GM21447 (cell line): ENCODE measurements at regions not wholly inside any gene's neighbourhood (a gene's known extent, or its start where the extent isn't known, plus 50 kb on each side); places are given as distances from the start of the nearest gene placed in this dataset.

Experiments
- ATAC-seq: cut with Tn5 transposase; IDR thresholded peaks from one replicate; pipeline ENCODE4 v1.9.1; 2021; ENCODE audit not compliant: unreplicated experiment

DNA sequence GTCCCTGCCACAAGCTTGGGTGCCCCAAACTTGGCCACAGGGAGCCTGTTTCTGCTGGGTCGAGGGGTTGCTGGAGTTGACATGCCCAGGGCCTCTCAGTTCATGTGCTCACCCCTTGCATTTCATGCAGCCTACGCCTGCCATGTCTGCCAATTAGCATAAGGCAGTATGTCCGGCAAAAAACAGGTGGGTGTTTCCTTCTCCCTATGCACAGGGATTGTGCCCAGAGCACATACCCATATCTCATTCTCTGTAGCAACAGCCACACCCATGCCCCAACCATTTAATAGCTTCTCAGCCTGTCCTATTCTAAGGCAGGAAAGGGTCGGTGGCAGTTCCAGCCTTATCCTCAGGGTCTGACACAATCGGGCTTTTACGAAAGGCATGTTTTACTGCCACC, 340.4 kb upstream of the ASIC2 start:
- no peak for ATAC-seq

GRCh38 chr17:33637534-33637933, 344.4 kb upstream of the ASIC2 start:
- ATAC-seq, result no peak

GRCh38 chr17:33639103-33639880, 346.2 kb upstream of the ASIC2 start:
- ATAC-seq, result no peak

DNA sequence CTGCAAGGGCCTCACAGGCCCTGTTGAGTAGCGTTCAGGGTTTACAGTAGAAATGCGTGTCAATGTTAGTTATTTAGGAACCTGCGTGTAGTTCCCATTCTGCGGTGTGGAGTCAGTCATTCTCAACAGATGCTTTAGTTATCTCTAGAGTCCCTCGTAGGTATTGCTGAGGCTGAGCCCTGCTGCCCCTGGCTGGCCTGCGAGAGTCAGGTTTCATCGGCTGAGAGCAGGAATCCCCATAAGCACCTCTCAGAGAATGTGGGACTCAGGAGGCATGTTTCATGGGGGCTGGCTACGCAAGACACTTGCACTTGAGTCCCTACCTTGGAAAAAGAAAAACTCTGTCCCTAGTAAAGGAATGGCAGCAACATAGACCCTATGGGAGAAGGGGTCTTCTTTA, 347.5 kb upstream of the ASIC2 start:
- no peak for ATAC-seq

DNA sequence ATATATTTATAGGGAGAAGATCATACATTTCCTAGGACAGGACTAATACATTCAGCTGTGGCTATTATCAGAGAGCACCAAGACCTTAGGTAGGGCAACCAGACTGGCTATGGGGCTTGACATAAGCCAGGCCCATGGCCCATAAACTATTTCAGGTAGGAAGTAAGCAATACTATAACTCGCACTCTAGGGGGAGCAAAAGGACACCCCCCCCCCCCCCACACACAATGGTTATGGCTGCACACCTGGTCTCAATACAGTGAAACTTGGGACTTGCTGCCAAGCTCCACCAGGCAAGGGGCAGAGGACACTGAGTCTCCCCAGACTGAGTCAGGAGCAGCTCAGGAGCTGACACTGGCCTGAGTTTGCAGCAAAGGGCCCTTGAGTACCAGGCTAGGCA, 348.9 kb upstream of the ASIC2 start:
- ATAC-seq, result no peak

DNA sequence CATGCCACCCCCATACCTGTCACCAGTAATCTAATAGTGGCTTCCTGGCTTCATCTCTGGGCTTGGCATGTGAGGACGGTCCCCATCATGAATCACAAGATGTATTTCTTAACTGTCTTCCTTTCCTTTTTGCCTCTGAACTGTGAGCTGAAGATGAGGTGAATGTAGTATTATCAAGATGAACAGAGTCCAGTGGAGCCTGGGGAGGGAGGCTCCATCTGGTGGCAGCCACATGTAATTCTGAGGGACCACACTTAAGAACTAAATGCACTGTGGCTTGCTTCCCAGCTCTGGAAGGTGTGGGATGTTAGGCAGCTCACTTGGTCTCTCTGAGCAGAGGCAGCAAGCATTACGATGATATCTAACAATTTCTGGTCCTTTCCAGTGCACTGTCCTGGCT, 354.9 kb upstream of the ASIC2 start:
- ATAC-seq, result no peak

DNA sequence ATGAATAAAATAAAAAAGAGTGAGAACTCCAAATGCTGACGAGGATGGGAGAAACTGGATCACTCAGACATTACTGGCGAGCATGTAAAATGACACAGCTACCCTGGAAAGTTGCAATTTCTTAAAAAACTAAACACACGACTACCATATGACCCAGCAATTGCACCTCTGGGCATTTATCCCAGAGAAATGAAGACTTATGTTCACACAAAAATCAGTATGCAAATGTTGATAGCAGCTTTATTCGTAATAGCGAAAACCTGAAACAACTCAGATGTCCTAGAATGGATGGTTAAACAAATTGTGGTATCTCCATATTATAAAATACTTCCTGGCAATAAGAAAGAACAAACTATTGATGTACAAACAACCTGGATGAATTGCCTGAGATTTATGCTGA, 357.2 kb upstream of the ASIC2 start:
- ATAC-seq, result no peak

DNA sequence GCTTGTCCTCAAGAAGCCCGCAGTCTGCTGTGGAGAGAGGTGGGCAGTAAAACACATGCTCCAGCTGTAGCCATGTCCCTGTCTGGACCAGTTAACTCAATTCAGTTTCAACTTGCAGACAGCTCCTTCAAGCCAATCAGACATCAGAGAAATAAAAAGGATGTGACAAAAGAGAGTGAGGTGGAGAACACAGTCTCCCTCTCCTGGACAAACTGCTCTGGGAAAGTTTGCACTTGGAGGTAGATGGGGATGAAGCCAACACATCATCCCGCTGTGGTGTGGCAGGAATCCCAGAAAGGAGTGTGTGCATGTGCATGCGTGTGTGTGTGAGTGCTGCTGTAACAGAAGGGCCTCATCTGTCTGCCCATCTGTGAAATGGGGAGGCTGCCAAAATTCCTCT, 358.6 kb upstream of the ASIC2 start:
- ATAC-seq, result no peak

DNA sequence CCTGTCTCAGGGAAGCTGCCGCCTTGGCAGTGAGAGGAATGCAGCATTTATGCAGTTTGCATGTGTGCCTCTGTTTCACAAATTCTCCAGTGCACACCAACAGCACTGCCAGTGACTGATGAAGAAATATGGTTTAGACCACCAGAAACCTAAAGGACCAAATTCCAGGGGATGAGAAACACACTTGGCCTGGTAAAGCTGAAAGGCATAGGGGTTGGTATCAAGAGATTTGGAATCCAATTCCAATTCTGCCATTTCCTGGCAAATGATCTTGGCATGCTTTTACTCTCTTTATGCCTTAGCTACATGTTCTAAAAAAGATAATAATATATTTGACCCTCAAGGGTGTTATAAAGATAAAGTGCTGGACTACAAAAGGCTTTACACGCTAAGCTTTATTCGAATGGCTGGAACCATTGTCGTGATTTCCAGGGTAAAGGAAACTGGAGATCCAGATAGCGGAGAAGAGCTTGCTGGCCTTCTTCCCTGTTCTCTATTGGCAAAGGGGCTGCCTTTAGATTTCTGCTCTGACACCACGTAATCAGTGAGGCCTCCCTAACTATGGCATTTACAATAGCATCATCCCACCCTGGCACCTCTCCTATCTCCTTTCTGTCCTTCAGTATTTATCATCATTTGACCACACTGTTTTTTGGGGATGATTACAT, 359.8 kb upstream of the ASIC2 start:
- ATAC-seq, result no peak

DNA sequence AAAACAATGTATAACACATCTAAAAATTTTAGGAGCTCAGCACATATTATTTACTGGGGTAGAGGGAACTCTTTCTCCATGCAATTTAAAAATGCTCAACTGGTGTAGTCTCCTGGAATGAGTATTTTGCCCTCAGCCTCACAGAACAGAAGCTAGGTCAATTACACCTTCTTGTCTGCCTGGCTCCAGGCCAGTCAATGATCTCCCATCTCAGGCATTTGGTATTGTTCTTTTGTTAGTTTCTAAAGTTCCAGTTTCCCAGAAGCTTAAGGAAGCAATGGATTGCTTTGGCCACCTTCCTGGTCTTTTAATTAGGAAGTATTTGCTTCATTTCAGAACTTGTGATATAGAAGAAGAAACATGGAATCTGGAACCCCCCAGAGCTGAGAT, 360.3 kb upstream of the ASIC2 start:
- ATAC-seq, result no peak

- no peak for ATAC-seq
Measured at GRCh38 chr17:33657181-33657580, 364.1 kb upstream of the ASIC2 start.

GRCh38 chr17:33661975-33662374, 368.9 kb upstream of the ASIC2 start:
- no peak for ATAC-seq

DNA sequence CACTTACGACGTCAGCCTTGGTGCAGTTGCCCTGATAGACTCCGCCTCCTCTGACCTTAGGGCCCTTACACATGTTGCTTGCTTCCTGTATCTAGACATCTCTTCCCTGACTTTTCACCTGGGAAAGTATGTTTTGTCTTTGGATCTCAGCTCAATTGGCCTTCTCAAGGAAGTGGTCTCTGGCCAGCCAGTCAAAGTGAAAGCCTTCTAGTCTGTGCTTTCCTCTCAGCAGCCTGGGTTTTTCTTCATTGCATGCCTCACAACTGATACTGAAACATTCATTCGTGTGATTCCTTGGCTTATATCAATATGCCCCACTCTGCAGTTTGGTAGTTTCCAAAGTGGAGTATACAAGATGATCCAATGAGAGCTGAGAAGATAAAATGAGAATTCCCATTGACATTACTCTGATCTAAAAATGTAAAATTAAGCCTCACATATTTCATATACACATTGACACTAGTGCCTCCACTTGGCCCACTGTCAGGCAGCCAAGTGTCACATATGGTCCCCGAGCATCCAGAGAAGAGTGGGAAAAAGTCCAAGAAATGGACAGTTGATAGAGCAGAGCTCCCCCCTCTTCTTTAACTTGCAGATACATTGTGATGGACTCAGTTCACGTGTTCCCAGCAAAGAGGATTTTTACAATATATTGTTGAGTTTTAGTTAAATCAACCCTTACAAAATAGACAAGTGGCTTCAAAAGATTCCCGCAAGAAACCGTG, 371.2 kb upstream of the ASIC2 start:
- no peak for ATAC-seq

GRCh38 chr17:33667052-33667509, 374.0 kb upstream of the ASIC2 start:
- no peak for ATAC-seq

- no peak for ATAC-seq
Measured at GRCh38 chr17:33667671-33668070, 374.6 kb upstream of the ASIC2 start.

GRCh38 chr17:33668516-33668915, 375.4 kb upstream of the ASIC2 start:
- no peak for ATAC-seq

GRCh38 chr17:33671491-33671890, 378.4 kb upstream of the ASIC2 start:
- ATAC-seq, result no peak

DNA sequence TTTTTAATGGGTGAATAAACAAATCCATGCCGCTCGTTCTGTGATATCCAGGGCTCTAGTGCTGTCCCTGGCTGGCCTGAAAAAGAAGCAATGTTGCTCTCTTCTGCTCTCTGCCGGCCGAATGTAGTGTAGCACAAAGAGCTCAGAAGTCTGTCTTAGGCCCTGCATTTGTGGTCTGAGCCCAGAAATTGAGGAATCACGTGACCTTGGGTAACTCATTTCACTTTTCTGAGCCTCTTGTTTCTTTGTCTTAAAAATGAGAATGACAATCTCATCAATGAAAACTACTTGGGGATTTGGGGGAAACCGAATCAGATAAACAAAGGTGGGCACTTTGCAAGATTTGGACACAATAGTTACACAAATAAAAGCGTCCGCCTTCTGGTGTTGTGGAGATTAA, 381.6 kb upstream of the ASIC2 start:
- ATAC-seq, result no peak

- no peak for ATAC-seq
Measured at GRCh38 chr17:33676444-33676843, 383.3 kb upstream of the ASIC2 start.

DNA sequence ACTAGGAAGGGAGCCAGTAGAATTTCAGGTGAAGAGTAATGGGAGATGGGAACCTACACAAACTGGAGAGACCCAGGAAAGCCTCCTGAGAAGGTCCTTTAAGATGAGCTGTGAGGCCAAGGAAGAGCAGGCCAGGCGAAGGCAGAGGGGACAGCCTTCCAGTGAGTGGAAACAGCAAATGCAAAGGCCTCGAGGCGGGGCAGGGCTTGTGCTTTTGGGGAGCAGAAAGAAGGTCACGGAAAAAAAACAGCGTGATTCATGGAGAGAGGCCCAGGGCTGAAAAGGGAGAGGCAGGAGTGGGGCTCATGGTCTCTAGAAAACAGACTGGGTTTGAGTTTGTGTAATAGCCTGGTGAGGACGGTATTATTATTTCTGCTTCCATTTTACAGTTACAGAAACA, 386.5 kb upstream of the ASIC2 start:
- ATAC-seq, result no peak

DNA sequence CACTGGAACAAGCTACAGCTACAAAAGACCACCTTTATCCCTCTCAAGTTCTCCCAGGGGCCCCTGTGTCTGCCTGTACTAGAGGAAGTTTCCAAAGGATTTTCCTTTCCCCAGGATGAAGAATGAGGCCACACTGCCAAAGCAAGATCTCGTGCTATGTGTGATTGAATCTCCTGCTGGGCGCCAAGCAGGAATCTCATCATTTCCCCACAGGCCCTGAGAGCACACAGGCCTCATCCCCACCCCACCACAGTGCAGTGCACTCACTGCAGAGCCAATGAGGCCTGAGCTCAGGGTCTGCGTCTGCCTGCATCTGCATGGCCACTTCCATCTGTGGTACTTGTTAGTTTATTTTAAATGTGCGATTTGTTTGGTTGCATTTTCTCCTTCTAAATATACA, 387.4 kb upstream of the ASIC2 start:
- ATAC-seq, result no peak

DNA sequence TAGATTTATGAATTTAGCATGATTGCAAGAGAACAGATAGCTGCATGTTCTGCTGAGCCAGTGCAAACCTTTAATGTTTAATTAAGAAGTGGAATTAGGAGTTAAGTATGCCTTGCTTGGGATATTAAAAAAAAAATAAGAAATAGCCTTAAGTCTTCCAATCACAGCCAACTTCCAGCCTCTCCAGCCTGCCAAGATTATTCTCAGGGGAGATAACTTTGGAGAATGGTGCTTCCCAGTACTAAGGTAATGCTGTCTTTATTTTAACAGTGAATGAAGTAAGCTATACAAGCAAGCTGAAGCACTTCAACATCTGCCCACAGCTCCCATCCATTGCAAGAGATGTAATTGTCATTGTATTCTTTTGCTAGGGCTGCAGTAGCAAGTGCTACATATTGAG, 389.5 kb upstream of the ASIC2 start:
- no peak for ATAC-seq
